HCT116 (cell line): ENCODE measurements at regions not wholly inside any gene's neighbourhood (a gene's known extent, or its start where the extent isn't known, plus 50 kb on each side); places are given as distances from the start of the nearest gene placed in this dataset.

Source experiments
- ATAC-seq: fragments of 200-7000 bp; cut with Tn5 transposase; 2 replicates; pipeline ENCODE4 v1.9.1; 2020; ENCODE audit warnings: mild to moderate bottlenecking, moderate library complexity
- BruUV-seq: library from RNA; stranded (reverse); fragments of 400-500 nt; replicated peaks from 2 replicates; lab custom pipeline; 2021; lab: Mats Ljungman, UMichigan
- CTCF ChIA-PET: fragments of 300-600 bp; sonication (Branson Sonifier 250); formaldehyde crosslinking; loops from one replicate; lab custom pipeline; 2021; ENCODE audit warnings: antibody characterized with exemption; lab: Charles Lee
- POLR2A ChIA-PET: fragments of 300-600, 350-600 bp; sonication (Branson Sonifier 250); formaldehyde crosslinking; loops from one replicate; lab custom pipeline; 2021; ENCODE audit warnings: antibody characterized with exemption; lab: Charles Lee
- RAD21 ChIA-PET, 2 experiments: fragments of 300-600 bp; sonication (Branson Sonifier 250); formaldehyde crosslinking; loops; one replicate each; lab custom pipeline; 2023; ENCODE audit warnings: low total read pairs in 2 of 2; ENCODE audit not compliant: uncharacterized antibody in 2 of 2, unreplicated experiment in 2 of 2, low non-redundant PET in 1 of 2; lab: Charles Lee
- DNase-seq: peaks from one replicate; pipeline ENCODE4 v3.0.0-alpha.2; 2010; ENCODE audit warnings: low read depth, low spot score
- H2AFZ ChIP-seq: fragments of 200-600 bp; shearing (Covaris generic), sonication (generic); 2 replicates; pipeline ENCODE4 v1.6.1; 2017; ENCODE audit warnings: low read depth, mixed run types, mixed read lengths, antibody characterized with exemption, low read length; ENCODE audit not compliant: poor library complexity, severe bottlenecking
- H3K27ac ChIP-seq: 2 replicates; pipeline ENCODE4 v1.5.1; 2012; ENCODE audit warnings: low read depth, low read length
- H3K27me3 ChIP-seq: fragments of 200-600 bp; sonication (generic); 2 replicates; pipeline ENCODE4 v1.6.1; 2016; ENCODE audit warnings: mixed run types, low read length, mixed read lengths; ENCODE audit not compliant: insufficient read depth
- H3K36me3 ChIP-seq, 2 experiments: fragments of 200-500 bp in 1 of 2; fragments of 200-600 bp in 1 of 2; sonication (Bioruptor generic) in 1 of 2; sonication (generic) in 1 of 2; 2 replicates each; pipeline versions ENCODE4 v1.5.1 to v1.6.1; 2014 to 2016; ENCODE audit warnings: low read length in 2 of 2, inconsistent platforms in 1 of 2, mixed read lengths in 1 of 2, mixed run types in 1 of 2; ENCODE audit not compliant: insufficient read depth in 2 of 2, control insufficient read depth in 1 of 2
- H3K4me1 ChIP-seq, 2 experiments: fragments of 200-600 bp in 1 of 2; sonication (generic) in 1 of 2; 2 replicates each; pipeline versions ENCODE4 v1.5.1 to v1.6.1; 2012 to 2017; ENCODE audit warnings: low read length in 2 of 2, inconsistent platforms in 1 of 2, mild to moderate bottlenecking in 1 of 2, mixed read lengths in 1 of 2, mixed run types in 1 of 2, moderate library complexity in 1 of 2; ENCODE audit not compliant: insufficient read depth in 2 of 2, control insufficient read depth in 1 of 2
- H3K4me2 ChIP-seq: fragments of 200-600 bp; sonication (generic); 2 replicates; pipeline ENCODE4 v1.6.1; 2017; ENCODE audit warnings: mixed run types, low read length, mixed read lengths
- H3K4me3 ChIP-seq, 2 experiments: fragments of 200-600 bp in 1 of 2; sonication (generic) in 1 of 2; replicated peaks in 1 of 2; 2 replicates each; pipeline ENCODE4 v1.5.1; 2011 to 2016; ENCODE audit warnings: low read length in 2 of 2, control low read depth in 1 of 2, low read depth in 1 of 2, mild to moderate bottlenecking in 1 of 2, mixed read lengths in 1 of 2, mixed run types in 1 of 2
- H3K79me2 ChIP-seq: fragments of 200-600 bp; sonication (generic); 2 replicates; pipeline ENCODE4 v1.6.1; 2017; ENCODE audit warnings: mild to moderate bottlenecking, mixed run types, low read length, moderate library complexity, mixed read lengths; ENCODE audit not compliant: insufficient read depth
- H3K9ac ChIP-seq: fragments of 200-600 bp; sonication (generic); 2 replicates; pipeline ENCODE4 v1.6.1; 2016; ENCODE audit warnings: low read length, mixed read lengths
- H3K9me2 ChIP-seq: fragments of 200-600 bp; sonication (generic), shearing (Covaris generic); 2 replicates; pipeline ENCODE4 v1.6.1; 2017; ENCODE audit warnings: mixed run types, mild to moderate bottlenecking, moderate library complexity; ENCODE audit not compliant: insufficient read depth
- H3K9me3 ChIP-seq, 2 experiments: fragments of 200-500 bp in 1 of 2; fragments of 200-600 bp in 1 of 2; sonication (Bioruptor generic) in 1 of 2; sonication (generic) in 1 of 2; 2 replicates each; pipeline ENCODE4 v1.6.1; 2014 to 2017; ENCODE audit warnings: low read length in 2 of 2, mixed read lengths in 2 of 2, inconsistent platforms in 1 of 2, low read depth in 1 of 2, mild to moderate bottlenecking in 1 of 2, mixed run types in 1 of 2, moderate library complexity in 1 of 2; ENCODE audit not compliant: control insufficient read depth in 1 of 2, insufficient read depth in 1 of 2
- H4K20me1 ChIP-seq: fragments of 200-600 bp; sonication (generic), shearing (Covaris generic); 2 replicates; pipeline ENCODE4 v1.6.1; 2017; ENCODE audit warnings: mixed run types, mild to moderate bottlenecking, moderate library complexity; ENCODE audit not compliant: insufficient read depth
- ATF3 ChIP-seq: IDR thresholded peaks from 2 replicates; pipeline ENCODE4 v1.6.1; 2012
- CBX3 ChIP-seq: IDR thresholded peaks from 2 replicates; pipeline ENCODE4 v1.6.1; 2012; ENCODE audit warnings: low read depth
- EGR1 ChIP-seq: IDR thresholded peaks from 2 replicates; pipeline ENCODE4 v1.6.1; 2012; ENCODE audit warnings: low read depth
- EZH2phosphoT487 ChIP-seq: fragments of 200-600 bp; IDR thresholded peaks from 2 replicates; pipeline ENCODE4 v1.6.1; 2018; ENCODE audit warnings: antibody characterized with exemption, borderline replicate concordance
- FOSL1 ChIP-seq: IDR thresholded peaks from 2 replicates; pipeline ENCODE4 v1.6.1; 2012; ENCODE audit warnings: low read depth
- MAX ChIP-seq: IDR thresholded peaks from 2 replicates; pipeline ENCODE4 v1.6.1; 2012
- POLR2AphosphoS5 ChIP-seq: IDR thresholded peaks from 2 replicates; pipeline ENCODE4 v1.6.1; 2011; ENCODE audit warnings: mild to moderate bottlenecking, low read depth, low read length, moderate library complexity
- SP1 ChIP-seq: IDR thresholded peaks from 2 replicates; pipeline ENCODE4 v1.6.1; 2012; ENCODE audit warnings: low read depth
- TCF7L2 ChIP-seq: IDR thresholded peaks from 2 replicates; pipeline ENCODE4 v1.7.0; 2011; ENCODE audit warnings: borderline replicate concordance, inconsistent platforms; ENCODE audit not compliant: insufficient read depth, insufficient read length; ENCODE audit errors: extremely low read depth
- YY1 ChIP-seq: IDR thresholded peaks from 2 replicates; pipeline ENCODE4 v1.6.1; 2011; ENCODE audit warnings: low read length, low read depth, moderate library complexity, mild to moderate bottlenecking; ENCODE audit not compliant: insufficient replicate concordance; ENCODE audit errors: extremely low read depth
- ZBTB33 ChIP-seq: IDR thresholded peaks from 2 replicates; pipeline ENCODE4 v1.6.1; 2011; ENCODE audit warnings: mild to moderate bottlenecking, low read length, moderate library complexity; ENCODE audit not compliant: insufficient replicate concordance; ENCODE audit errors: extremely low read depth
- intact Hi-C: fragments of 100-400 bp; cut with micrococcal nuclease; formaldehyde crosslinking; loops from 2 replicates; pipeline ENCODE4 v1.10.0; 2022

GRCh38 chr1:81563632-81564031, 237.1 kb upstream of the ADGRL2 start:
- RAD21 ChIA-PET, result no interaction called here
- Histone ChIP-seq H3K27ac (no peak overlapping the region), H3K36me3 (no peaks in the 10 kb centered on the region), H3K27me3 (no peaks in the 10 kb centered on the region), H3K4me1 (no peaks in the 10 kb centered on the region), H3K79me2 (no peaks in the 10 kb centered on the region), H3K9ac (no peak overlapping the region), H3K4me3 (no peak overlapping the region), H3K9me3 (no peaks in the 10 kb centered on the region), H4K20me1 (no peaks in the 10 kb centered on the region), H2AFZ (no peak overlapping the region), H3K4me2 (no peak overlapping the region), H3K9me2 (no peaks in the 10 kb centered on the region)
- intact Hi-C loops, result no loop called here
- ATAC-seq, result no peak
- POLR2A ChIA-PET, result no interaction called here
- TF ChIP-seq CBX3 (no peak), ZBTB33 (no peak), YY1 (no peak), EGR1 (no peak), SP1 (no peak), FOSL1 (no peak), EZH2phosphoT487 (no peak), POLR2AphosphoS5 (no peak)
- DNase-seq, result no peak
- BruUV-seq, result no TSS peak
- CTCF ChIA-PET, result no interaction called here

GRCh38 chr1:81562934-81563333, 237.8 kb upstream of the ADGRL2 start:
- RAD21 ChIA-PET, result no interaction called here

More at GRCh38 chr1:81562934-81563333, 237.8 kb upstream of the ADGRL2 start:
- Histone ChIP-seq H3K27ac (no peak overlapping the region), H3K9me2 (no peaks in the 10 kb centered on the region), H3K9ac (no peak overlapping the region), H3K4me2 (no peak overlapping the region), H3K9me3 (no peaks in the 10 kb centered on the region), H3K27me3 (no peaks in the 10 kb centered on the region), H3K4me1 (no peaks in the 10 kb centered on the region), H3K79me2 (no peaks in the 10 kb centered on the region), H3K4me3 (no peak overlapping the region), H3K36me3 (no peaks in the 10 kb centered on the region), H4K20me1 (no peaks in the 10 kb centered on the region), H2AFZ (no peak overlapping the region)
- ATAC-seq, result no peak
- ChIA-PET POLR2A (no interaction called here), CTCF (no interaction called here)
- TF ChIP-seq MAX (no peak), ATF3 (no peak), EZH2phosphoT487 (no peak), SP1 (no peak), TCF7L2 (no peak), POLR2AphosphoS5 (no peak), CBX3 (no peak), ZBTB33 (no peak), EGR1 (no peak)
- no peak for DNase-seq
- no TSS peak for BruUV-seq
- intact Hi-C loops, result no loop called here
